Astrocyte of the cerebellum (primary cell): ENCODE measurements at regions not wholly inside any gene's neighbourhood (a gene's known extent, or its start where the extent isn't known, plus 50 kb on each side); places are given as distances from the start of the nearest gene placed in this dataset.

Experiments used
- DNase-seq: peaks from one replicate; pipeline ENCODE4 v3.0.0-alpha.2; 2011; ENCODE audit warnings: low read depth
- H3K4me3 ChIP-seq: 2 replicates; pipeline ENCODE4 v1.5.1; 2011; ENCODE audit warnings: mild to moderate bottlenecking, low read depth, low read length, moderate library complexity
- in situ Hi-C: cut with HindIII; loops from 2 replicates; pipeline ENCODE4 v1.10.0; 2017; ENCODE audit warnings: low sequenced_read_pairs
- TF ChIP-seq, protein P1 (sequence below): IDR thresholded peaks from 2 replicates; pipeline ENCODE4 v1.5.1; 2012; ENCODE audit warnings: low read length, low read depth, moderate library complexity, mild to moderate bottlenecking; ENCODE audit errors: missing control alignments

DNA sequence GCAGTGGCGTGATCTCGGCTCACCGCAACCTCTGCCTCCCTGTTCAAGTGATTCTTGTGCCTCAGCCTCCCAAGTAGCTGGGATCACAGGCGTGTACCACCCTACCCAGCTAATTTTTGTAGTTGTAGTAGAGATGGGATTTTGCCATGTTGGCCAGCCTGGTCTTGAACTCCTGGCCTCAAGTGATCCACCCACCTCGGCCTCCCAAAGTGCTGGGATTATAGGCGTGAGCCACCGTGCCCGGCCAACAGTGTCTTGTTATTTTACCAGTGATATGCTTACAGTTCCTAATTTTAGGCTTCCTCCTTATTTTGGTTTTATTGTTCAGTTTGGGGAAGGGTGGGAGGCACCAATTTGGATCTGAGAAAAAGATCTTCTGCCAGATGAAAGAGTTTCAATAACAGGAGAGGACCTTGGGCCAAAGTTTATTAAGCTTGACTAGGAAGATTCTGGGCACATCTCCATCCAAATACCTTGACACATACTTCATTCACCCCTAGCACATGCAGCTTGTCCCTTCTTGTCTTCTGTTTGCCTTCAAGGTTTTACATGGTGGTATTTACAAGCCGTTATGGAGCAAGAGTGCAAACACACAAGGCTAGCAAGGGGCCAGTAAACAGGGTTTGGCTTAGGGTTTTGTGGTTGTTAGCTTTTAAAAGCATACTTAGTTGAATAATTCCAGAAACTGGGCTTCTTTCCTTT is 168.1 kb upstream of the DMRT1 start:
- TF ChIP-seq, protein P1, sequence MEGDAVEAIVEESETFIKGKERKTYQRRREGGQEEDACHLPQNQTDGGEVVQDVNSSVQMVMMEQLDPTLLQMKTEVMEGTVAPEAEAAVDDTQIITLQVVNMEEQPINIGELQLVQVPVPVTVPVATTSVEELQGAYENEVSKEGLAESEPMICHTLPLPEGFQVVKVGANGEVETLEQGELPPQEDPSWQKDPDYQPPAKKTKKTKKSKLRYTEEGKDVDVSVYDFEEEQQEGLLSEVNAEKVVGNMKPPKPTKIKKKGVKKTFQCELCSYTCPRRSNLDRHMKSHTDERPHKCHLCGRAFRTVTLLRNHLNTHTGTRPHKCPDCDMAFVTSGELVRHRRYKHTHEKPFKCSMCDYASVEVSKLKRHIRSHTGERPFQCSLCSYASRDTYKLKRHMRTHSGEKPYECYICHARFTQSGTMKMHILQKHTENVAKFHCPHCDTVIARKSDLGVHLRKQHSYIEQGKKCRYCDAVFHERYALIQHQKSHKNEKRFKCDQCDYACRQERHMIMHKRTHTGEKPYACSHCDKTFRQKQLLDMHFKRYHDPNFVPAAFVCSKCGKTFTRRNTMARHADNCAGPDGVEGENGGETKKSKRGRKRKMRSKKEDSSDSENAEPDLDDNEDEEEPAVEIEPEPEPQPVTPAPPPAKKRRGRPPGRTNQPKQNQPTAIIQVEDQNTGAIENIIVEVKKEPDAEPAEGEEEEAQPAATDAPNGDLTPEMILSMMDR = no peak
- DNase-seq = no peak
- in situ Hi-C loops = no loop called here
- no peak overlapping the region for H3K4me3 ChIP-seq

DNA sequence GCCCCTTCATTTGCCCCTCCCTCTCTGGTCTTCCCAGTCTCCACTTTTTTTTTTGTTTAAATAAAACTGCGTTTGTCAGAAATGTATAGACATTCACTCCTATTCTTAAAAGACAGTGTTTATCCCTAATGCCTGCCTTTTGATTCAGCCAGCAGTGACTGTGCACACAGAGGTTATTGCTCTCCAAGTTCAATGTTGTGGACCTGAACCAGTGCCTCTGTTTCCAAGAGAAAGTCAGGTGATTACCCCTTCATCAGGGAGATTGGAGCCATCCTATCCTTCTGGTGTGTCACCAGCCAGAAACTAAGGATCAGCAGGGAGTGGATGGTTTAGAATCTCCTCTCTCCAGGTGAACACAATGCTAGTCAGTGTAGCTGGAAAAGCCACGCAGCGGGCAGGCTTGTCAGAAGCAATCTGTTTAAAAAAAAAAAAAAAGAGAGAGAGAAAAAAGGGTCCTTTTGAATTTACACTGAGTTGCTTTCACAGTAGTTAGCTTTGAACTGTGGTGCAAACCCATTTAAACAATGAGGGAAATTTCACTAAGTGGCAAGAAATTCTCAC is 167.5 kb upstream of the DMRT1 start:
- in situ Hi-C loops = no loop called here
- H3K4me3 ChIP-seq = no peak overlapping the region
- no peak for DNase-seq
- TF ChIP-seq, protein P1 = no peak

DNA sequence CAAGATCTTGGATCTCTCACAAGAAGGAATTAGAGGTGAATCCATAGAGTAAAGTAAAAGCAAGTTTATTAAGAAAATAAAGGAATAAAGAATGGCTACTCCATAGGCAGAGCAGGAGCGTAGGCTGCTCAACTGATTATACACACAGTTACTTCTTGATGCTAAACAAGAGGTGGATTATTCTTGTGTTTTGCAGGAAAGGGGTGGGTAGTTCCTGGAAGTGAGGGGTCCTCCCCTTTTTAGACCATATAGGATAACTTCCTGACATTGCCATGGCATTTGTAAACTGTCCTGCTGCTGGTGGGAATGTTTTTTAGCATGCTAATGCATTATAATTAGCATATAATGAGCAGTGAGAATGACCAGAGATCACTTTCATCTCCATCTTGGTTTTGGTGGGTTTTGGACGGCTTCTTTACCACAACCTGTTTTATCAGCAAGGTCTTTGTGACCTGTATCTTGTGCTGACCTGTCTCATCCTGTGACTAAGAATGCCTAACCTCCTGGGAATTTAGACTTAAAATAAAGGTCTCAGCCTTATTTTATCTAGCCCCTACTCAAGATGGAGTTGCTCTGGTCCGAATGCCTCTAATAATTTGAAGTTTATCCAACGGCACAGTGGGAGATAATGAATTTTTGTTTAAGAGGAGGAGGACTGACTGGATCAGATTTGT is 165.7 kb upstream of the DMRT1 start:
- no peak overlapping the region for H3K4me3 ChIP-seq
- TF ChIP-seq, protein P1 = no peak
- in situ Hi-C loops = no loop called here
- DNase-seq = no peak

DNA sequence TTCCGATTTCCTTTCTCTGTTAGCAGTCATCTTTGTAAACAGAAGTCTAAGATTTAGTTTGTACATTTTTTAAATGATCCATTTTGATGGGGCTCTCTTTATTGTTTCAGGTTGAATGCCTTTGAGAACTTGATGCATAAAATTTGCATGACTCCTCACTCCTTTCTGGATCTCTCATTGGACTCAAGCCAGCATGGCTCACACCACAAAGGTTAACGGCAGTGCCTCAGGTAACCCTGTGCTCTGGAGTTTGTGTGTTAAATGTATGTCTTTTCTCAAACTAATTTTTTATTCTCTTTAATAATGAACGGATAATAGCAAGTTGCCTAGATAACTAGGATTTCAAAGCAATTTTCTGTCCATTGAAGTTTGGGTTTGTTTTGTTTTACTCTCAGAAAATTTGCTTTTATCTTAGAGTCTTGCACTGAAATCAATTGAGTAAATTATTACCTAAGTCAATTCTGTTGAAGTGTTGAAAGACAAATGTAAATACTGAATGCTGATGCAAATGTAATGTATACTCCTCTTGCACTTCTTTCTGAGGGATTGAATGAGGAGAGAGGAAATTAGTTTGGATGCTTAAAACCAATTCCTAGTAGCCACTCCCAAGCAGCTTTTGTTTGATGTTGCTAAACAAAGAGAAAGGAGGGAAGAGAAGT is 164.6 kb upstream of the DMRT1 start:
- DNase-seq = no peak
- peak overlapping the region; percentile 24 for H3K4me3 ChIP-seq
- in situ Hi-C loops = no loop called here
- TF ChIP-seq, protein P1 = no peak

DNA sequence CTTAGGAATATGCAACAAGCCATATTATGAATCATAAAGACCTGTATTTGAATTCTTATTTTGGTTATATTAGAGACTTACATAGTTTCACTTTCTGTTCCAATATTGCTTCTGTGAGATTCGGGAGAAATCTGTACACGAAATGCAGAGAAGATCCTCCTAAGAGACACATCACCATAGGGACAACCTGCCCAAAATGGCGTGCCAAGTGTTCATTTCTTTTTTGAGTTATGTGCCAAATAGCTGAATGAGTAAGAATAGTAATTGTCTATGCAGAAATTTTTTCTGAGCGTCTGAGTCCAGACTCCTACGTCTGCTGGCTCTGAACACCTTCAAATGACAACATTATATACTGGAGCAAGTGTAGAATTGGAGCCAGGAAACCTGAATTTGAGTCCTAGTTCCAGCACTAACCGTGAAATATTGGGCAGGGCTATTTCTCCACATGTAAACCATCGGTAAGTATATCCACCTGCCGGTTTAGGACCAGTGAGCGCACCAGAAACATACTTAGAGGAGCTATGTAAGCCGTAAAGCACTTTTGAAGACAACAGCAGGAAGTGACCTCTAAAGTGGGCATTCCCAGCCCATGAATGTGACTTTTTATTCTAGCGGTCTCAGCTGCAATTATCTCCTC is 163.9 kb upstream of the DMRT1 start:
- TF ChIP-seq, protein P1 = no peak
- peak overlapping the region; percentile 24 for H3K4me3 ChIP-seq
- DNase-seq = no peak
- in situ Hi-C loops = no loop called here

DNA sequence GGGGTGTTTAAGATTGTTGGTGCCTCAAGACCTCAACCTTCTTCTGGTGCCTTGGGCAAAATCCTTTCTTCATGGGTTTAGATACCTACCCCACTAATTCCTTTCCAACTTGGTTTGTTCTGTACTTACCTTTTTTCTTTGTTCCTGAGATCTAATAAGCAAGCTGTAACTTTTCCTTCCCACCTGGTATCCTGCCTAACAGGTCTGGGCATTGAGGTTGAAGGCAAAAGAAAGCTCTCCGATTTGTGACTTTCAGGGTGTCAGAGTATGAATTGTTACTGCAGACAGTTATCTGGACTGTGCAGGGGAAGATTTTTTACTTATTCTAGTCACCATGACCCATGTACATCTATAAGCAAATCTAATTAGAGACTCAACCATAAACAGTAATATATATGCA is 162.6 kb upstream of the DMRT1 start:
- DNase-seq = no peak
- no peak overlapping the region for H3K4me3 ChIP-seq
- TF ChIP-seq, protein P1 = no peak
- in situ Hi-C loops = no loop called here
